Astrocyte of the hippocampus (primary cell): ENCODE measurements at regions not wholly inside any gene's neighbourhood (a gene's known extent, or its start where the extent isn't known, plus 50 kb on each side); places are given as distances from the start of the nearest gene placed in this dataset.

ENCODE experiments used
- DNase-seq: peaks from one replicate; pipeline ENCODE4 v3.0.0; 2011; ENCODE audit warnings: low read depth, low spot score

- no peak for DNase-seq
Observed at GRCh38 chr2:57802243-57802642, 244.4 kb upstream of the VRK2 start.

GRCh38 chr2:57804971-57805370 lies 241.6 kb upstream of the VRK2 start:
- no peak for DNase-seq

GRCh38 chr2:57806449-57806968 lies 240.1 kb upstream of the VRK2 start:
- no peak for DNase-seq

- DNase-seq = no peak
Observed at GRCh38 chr2:57809230-57809629, 237.4 kb upstream of the VRK2 start.

- DNase-seq = no peak
Observed at GRCh38 chr2:57821088-57821487, 225.5 kb upstream of the VRK2 start.

GRCh38 chr2:57828221-57828620 lies 218.4 kb upstream of the VRK2 start:
- DNase-seq = no peak

GRCh38 chr2:57834666-57835065 lies 211.9 kb upstream of the VRK2 start:
- no peak for DNase-seq

GRCh38 chr2:57842531-57842930 lies 204.1 kb upstream of the VRK2 start:
- peak; percentile 39 for DNase-seq

- DNase-seq = no peak
Observed at GRCh38 chr2:57843158-57843557, 203.4 kb upstream of the VRK2 start.

- no peak for DNase-seq
Observed at GRCh38 chr2:57848723-57849122, 197.9 kb upstream of the VRK2 start.

- no peak for DNase-seq
Observed at GRCh38 chr2:57849843-57850242, 196.8 kb upstream of the VRK2 start.

- no peak for DNase-seq
Observed at GRCh38 chr2:57850415-57851130, 196.0 kb upstream of the VRK2 start.

GRCh38 chr2:57855212-57855611 lies 191.4 kb upstream of the VRK2 start:
- no peak for DNase-seq

- DNase-seq = no peak
Observed at GRCh38 chr2:57859755-57860154, 186.9 kb upstream of the VRK2 start.

GRCh38 chr2:57862153-57862552 lies 184.5 kb upstream of the VRK2 start:
- no peak for DNase-seq

GRCh38 chr2:57862727-57863126 lies 183.9 kb upstream of the VRK2 start:
- no peak for DNase-seq

GRCh38 chr2:57864926-57865325 lies 181.7 kb upstream of the VRK2 start:
- no peak for DNase-seq

- no peak for DNase-seq
Observed at GRCh38 chr2:57867730-57868129, 178.9 kb upstream of the VRK2 start.

- DNase-seq = no peak
Observed at GRCh38 chr2:57868619-57869139, 177.9 kb upstream of the VRK2 start.

- no peak for DNase-seq
Observed at GRCh38 chr2:57869758-57870344, 176.8 kb upstream of the VRK2 start.

- no peak for DNase-seq
Observed at GRCh38 chr2:57876313-57876712, 170.3 kb upstream of the VRK2 start.

- DNase-seq = no peak
Observed at GRCh38 chr2:57877811-57878170, 168.8 kb upstream of the VRK2 start.

- peak; percentile 21 for DNase-seq
Observed at GRCh38 chr2:57878171-57878865, 168.3 kb upstream of the VRK2 start.
